Gastrocnemius medialis (tissue), 4 donors: ENCODE measurements at regions not wholly inside any gene's neighbourhood (a gene's known extent, or its start where the extent isn't known, plus 50 kb on each side); places are given as distances from the start of the nearest gene placed in this dataset.

Experiments
- ATAC-seq, 2 donors: fragments of 150-250 bp; one replicate each; pipeline ENCODE4 v1.9.1; 2016
- DNase-seq, 2 donors: peaks; one replicate each; pipeline ENCODE4 v3.0.0-alpha.2; 2019
- H3K27ac ChIP-seq, 4 donors: fragments of 200-600 bp; sonication (generic); 1 replicate in 1 of 4; 2 replicates in 3 of 4; pipeline ENCODE4 v1.5.1; 2016 to 2018; ENCODE audit warnings: mild to moderate bottlenecking in 2 of 4, moderate library complexity in 1 of 4
- H3K27me3 ChIP-seq, 3 donors: fragments of 200-600 bp; sonication (generic) in 2 of 3; 1 replicate in 1 of 3; 2 replicates in 2 of 3; pipeline versions ENCODE4 v1.5.1 to v1.6.0; 2016 to 2019; ENCODE audit warnings: mild to moderate bottlenecking in 1 of 3, moderate library complexity in 1 of 3
- H3K36me3 ChIP-seq, 2 donors: fragments of 200-600 bp; sonication (generic) in 1 of 2; one replicate each; pipeline ENCODE4 v1.5.1; 2017 to 2018
- H3K4me1 ChIP-seq, 2 donors: fragments of 200-600 bp; sonication (generic) in 1 of 2; one replicate each; pipeline ENCODE4 v1.5.1; 2016 to 2017; ENCODE audit warnings: mild to moderate bottlenecking in 2 of 2
- H3K4me3 ChIP-seq, 4 donors: fragments of 200-600 bp; sonication (generic) in 3 of 4; 1 replicate in 1 of 4; 2 replicates in 3 of 4; pipeline ENCODE4 v1.5.1; 2016 to 2019; ENCODE audit warnings: mild to moderate bottlenecking in 2 of 4
- H3K9me3 ChIP-seq, 3 donors: fragments of 200-600 bp; sonication (generic) in 2 of 3; 1 replicate in 1 of 3; 2 replicates in 2 of 3; pipeline ENCODE4 v1.5.1; 2016 to 2019
- POLR2A ChIP-seq, 2 donors: fragments of 450-650 bp; IDR thresholded peaks; one replicate each; pipeline ENCODE4 v1.6.1; 2017; ENCODE audit warnings: antibody characterized with exemption in 2 of 2, mild to moderate bottlenecking in 2 of 2, moderate library complexity in 2 of 2
- in situ Hi-C, 4 donors: fragments of 200-750 bp; cut with MboI; loops; one replicate each; pipeline versions ENCODE4 v1.15.0 to v1.8.0; 2017; ENCODE audit warnings: low sequenced_read_pairs in 4 of 4
- intact Hi-C: fragments of 100-400 bp; cut with DNase I; formaldehyde crosslinking; loops from one replicate; pipeline ENCODE4 v1.15.1; 2023; ENCODE audit warnings: low total_unique reads
- TF ChIP-seq, protein P1 (sequence below), 5 experiments: fragments of 450-650 bp in 3 of 5; fragments of 200-600 bp in 2 of 5; sonication (generic) in 2 of 5; IDR thresholded peaks in 4 of 5; conservative IDR thresholded peaks in 1 of 5; 1 replicate in 4 of 5; 2 replicates in 1 of 5; pipeline ENCODE4 v1.5.1; 2016 to 2019; ENCODE audit warnings: antibody characterized with exemption in 5 of 5, mild to moderate bottlenecking in 3 of 5, moderate library complexity in 3 of 5

- Histone ChIP-seq H3K4me1 (no peaks in the 10 kb centered on the region), H3K36me3 (peaks cover 0 to 55% of the 10 kb centered on the region in 2 donors), H3K9me3 (no peaks in the 10 kb centered on the region), H3K27ac (no peak overlapping the region), H3K4me3 (no peak overlapping the region), H3K27me3 (no peaks in the 10 kb centered on the region)
- DNase-seq = no peak
- no peak for TF ChIP-seq POLR2A (IDR thresholded peaks at IDR 0.05)
- TF ChIP-seq, protein P1, sequence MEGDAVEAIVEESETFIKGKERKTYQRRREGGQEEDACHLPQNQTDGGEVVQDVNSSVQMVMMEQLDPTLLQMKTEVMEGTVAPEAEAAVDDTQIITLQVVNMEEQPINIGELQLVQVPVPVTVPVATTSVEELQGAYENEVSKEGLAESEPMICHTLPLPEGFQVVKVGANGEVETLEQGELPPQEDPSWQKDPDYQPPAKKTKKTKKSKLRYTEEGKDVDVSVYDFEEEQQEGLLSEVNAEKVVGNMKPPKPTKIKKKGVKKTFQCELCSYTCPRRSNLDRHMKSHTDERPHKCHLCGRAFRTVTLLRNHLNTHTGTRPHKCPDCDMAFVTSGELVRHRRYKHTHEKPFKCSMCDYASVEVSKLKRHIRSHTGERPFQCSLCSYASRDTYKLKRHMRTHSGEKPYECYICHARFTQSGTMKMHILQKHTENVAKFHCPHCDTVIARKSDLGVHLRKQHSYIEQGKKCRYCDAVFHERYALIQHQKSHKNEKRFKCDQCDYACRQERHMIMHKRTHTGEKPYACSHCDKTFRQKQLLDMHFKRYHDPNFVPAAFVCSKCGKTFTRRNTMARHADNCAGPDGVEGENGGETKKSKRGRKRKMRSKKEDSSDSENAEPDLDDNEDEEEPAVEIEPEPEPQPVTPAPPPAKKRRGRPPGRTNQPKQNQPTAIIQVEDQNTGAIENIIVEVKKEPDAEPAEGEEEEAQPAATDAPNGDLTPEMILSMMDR (IDR thresholded peaks at IDR 0.05 in 4 of 5, conservative IDR thresholded peaks at IDR 0.05 in 1 of 5) = no peak
- ATAC-seq = no peak
- in situ Hi-C loops (no loop called here), intact Hi-C loops (no loop called here)
These were observed 158.0 kb downstream of the UTRN start for GRCh38 chr6:144443157-144443556.

- Histone ChIP-seq H3K4me1 (no peaks in the 10 kb centered on the region), H3K9me3 (no peaks in the 10 kb centered on the region), H3K27ac (no peak overlapping the region), H3K27me3 (no peaks in the 10 kb centered on the region), H3K4me3 (no peak overlapping the region), H3K36me3 (peaks cover 0 to 50% of the 10 kb centered on the region in 2 donors)
- DNase-seq = no peak
- intact Hi-C loops (no loop called here), in situ Hi-C loops (no loop called here)
- ATAC-seq = no peak
- TF ChIP-seq POLR2A (IDR thresholded peaks at IDR 0.05) = no peak
- TF ChIP-seq, protein P1 (IDR thresholded peaks at IDR 0.05 in 4 of 5, conservative IDR thresholded peaks at IDR 0.05 in 1 of 5) = no peak
These were observed 162.3 kb downstream of the UTRN start for GRCh38 chr6:144447472-144447871.

GRCh38 chr6:144449218-144449617 lies 164.1 kb downstream of the UTRN start:
- Histone ChIP-seq H3K4me1 (no peaks in the 10 kb centered on the region), H3K36me3 (peaks cover 0 to 53% of the 10 kb centered on the region in 2 donors), H3K27me3 (no peaks in the 10 kb centered on the region), H3K27ac (peak overlapping the region in 1 of 4 donors; percentile 5), H3K9me3 (no peaks in the 10 kb centered on the region), H3K4me3 (no peak overlapping the region)
- ATAC-seq (no peak), DNase-seq (no peak)
- intact Hi-C loops = no loop called here
- TF ChIP-seq, protein P1 (IDR thresholded peaks at IDR 0.05 in 4 of 5, conservative IDR thresholded peaks at IDR 0.05 in 1 of 5) = no peak
- TF ChIP-seq POLR2A (IDR thresholded peaks at IDR 0.05) = no peak
- in situ Hi-C loops = no loop called here

DNA sequence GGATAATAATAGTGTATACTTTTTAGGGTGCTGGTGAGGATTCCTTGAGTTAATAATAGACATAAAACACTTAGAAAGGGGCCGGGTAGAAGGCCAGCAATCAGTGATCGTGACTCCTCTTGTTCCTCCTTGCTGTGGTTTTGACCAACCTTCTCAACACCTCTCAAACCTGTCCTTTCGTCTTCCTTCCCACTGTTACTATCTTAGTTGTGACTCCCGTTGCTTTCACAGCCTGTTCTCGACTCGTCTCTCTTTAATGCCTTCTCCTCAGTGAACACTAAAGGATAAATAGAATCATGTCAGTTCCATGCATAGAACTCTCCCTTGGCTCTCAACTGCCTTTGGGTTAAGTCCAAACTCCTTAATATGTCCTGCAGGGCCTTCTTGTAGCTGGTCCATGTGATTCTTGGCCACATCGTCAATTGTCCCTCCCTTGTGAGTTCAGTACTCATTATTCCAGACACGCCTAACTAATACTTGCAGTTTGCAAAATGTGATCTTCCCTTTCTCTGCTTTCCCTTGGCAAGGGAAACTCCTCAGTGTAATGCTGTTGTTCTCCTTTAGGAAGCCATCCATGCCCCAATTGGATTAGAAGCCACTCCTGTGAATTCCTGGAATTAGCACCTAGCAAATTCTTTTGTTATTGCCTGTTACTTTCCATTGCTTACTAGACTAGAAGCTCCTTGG lies 164.9 kb downstream of the UTRN start:
- Histone ChIP-seq H3K36me3 (peaks cover 0 to 55% of the 10 kb centered on the region in 2 donors), H3K4me3 (no peak overlapping the region), H3K27ac (peak overlapping the region in 1 of 4 donors; percentile 5), H3K4me1 (no peaks in the 10 kb centered on the region), H3K9me3 (no peaks in the 10 kb centered on the region), H3K27me3 (no peaks in the 10 kb centered on the region)
- DNase-seq = no peak
- TF ChIP-seq, protein P1 (IDR thresholded peaks at IDR 0.05 in 4 of 5, conservative IDR thresholded peaks at IDR 0.05 in 1 of 5) = no peak
- in situ Hi-C loops = no loop called here
- intact Hi-C loops = no loop called here
- peak in 1 of 2 donors; percentile 30 for ATAC-seq
